Activated CD4-positive, alpha-beta T cell treated with anti-CD3 and anti-CD28 coated beads, Interleukin-2, amount 10 ng/mL, durations not matched to agents 7 days and 5 days (primary cell): ENCODE measurements at regions not wholly inside any gene's neighbourhood (a gene's known extent, or its start where the extent isn't known, plus 50 kb on each side); places are given as distances from the start of the nearest gene placed in this dataset.

ENCODE experiments used
- CTCF ChIA-PET: fragments of 350-600 bp; sonication (Branson Sonifier 250); formaldehyde crosslinking; loops from one replicate; lab custom pipeline; 2021; ENCODE audit warnings: antibody characterized with exemption; lab: Charles Lee
- POLR2A ChIA-PET: fragments of 350-600 bp; sonication (Branson Sonifier 250); formaldehyde crosslinking; loops from one replicate; lab custom pipeline; 2021; ENCODE audit warnings: antibody characterized with exemption; lab: Charles Lee
- DNase-seq: peaks from one replicate; pipeline ENCODE4 v3.0.0-alpha.2; 2020
- H3K27ac Mint-ChIP-seq: one replicate; pipeline ENCODE4 v1.8.0; 2021; ENCODE audit warnings: mild to moderate bottlenecking, moderate library complexity, mixed read lengths
- H3K27me3 Mint-ChIP-seq: one replicate; pipeline ENCODE4 v1.8.0; 2021; ENCODE audit warnings: mixed read lengths
- H3K36me3 Mint-ChIP-seq: one replicate; pipeline ENCODE4 v1.8.0; 2021; ENCODE audit warnings: low read depth, mixed read lengths
- H3K4me1 Mint-ChIP-seq: one replicate; pipeline ENCODE4 v1.8.0; 2021; ENCODE audit warnings: mixed read lengths
- H3K4me3 Mint-ChIP-seq: one replicate; pipeline ENCODE4 v1.8.0; 2021; ENCODE audit warnings: mild to moderate bottlenecking, moderate library complexity, mixed read lengths
- H3K9me3 Mint-ChIP-seq: one replicate; pipeline ENCODE4 v1.8.0; 2021; ENCODE audit warnings: mixed read lengths

DNA sequence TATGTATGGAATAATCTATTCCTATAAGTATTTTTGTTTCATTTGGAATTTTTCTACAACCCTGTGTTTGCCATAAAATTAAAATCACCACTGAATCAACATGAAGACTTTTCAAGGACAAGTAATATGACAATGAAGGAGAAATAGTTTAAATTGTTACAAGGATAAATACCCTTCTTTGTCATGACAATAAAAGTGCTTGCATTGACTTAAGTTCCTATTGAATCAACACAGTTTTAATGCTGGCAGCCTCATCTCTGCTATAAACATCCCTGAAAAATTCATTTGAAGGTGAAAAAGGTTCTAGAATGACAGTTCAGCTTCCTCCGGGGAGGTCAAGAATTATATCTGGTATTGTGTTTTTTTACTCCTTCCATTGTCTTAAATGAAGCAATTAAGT, 1105.1 kb upstream of the CDH9 start:
- Mint-ChIP-seq H3K9me3 (peaks cover 7% of the 10 kb centered on the region), H3K4me1 (no peaks in the 10 kb centered on the region), H3K4me3 (no peak overlapping the region), H3K27me3 (no peaks in the 10 kb centered on the region), H3K27ac (no peak overlapping the region), H3K36me3 (no peaks in the 10 kb centered on the region)
- ChIA-PET POLR2A (no interaction called here), CTCF (interaction anchor here (0.6 kb wide), 1 partner anchor 13 kb away, joined by 5 read pairs; no protein-coding TSS in a partner anchor)
- no peak for DNase-seq

DNA sequence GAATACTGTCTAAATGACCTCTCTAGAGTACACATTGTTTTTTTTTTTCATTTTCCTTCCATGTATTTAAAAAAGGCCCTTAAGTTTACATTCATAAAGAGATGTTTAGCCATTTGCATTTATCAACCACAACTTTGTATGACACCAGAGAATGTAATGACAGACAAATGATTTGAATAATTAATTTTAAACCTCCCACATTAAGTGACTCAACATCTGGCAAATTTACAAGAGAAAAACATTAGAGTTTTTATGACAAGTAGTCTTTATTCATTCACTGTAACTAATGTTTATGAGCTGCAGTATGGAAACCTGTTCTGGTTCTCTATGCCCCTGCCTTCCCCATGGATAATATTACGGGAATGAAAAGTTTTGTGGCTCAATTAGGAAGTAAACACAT, 1093.8 kb upstream of the CDH9 start:
- Mint-ChIP-seq H3K27ac (no peak overlapping the region), H3K4me1 (no peaks in the 10 kb centered on the region), H3K36me3 (no peaks in the 10 kb centered on the region), H3K4me3 (no peak overlapping the region), H3K27me3 (no peaks in the 10 kb centered on the region), H3K9me3 (peaks cover 21% of the 10 kb centered on the region)
- ChIA-PET CTCF (no interaction called here), POLR2A (no interaction called here)
- DNase-seq = no peak

DNA sequence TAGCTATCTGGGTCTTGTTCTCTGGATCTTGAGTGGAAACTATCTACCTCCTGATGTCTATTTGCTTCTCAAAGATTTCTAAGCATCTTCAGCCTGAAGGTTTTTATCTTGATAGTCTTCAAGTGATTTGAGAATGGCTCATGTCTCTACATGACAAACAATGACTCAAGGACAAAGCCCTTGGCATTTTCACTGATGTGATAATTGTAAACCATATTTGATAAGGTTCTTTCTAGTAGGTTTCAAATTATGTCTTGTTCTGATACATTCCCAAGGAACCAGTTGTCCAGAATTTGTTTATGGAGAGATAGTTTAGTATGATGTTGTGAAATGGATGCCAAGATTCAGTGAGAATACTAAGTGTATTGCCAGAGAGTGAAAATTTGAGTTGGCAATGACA, 1079.3 kb upstream of the CDH9 start:
- Mint-ChIP-seq H3K27me3 (no peaks in the 10 kb centered on the region), H3K27ac (no peak overlapping the region), H3K9me3 (peaks cover 15% of the 10 kb centered on the region), H3K4me1 (no peaks in the 10 kb centered on the region), H3K4me3 (no peak overlapping the region), H3K36me3 (no peaks in the 10 kb centered on the region)
- ChIA-PET CTCF (no interaction called here), POLR2A (no interaction called here)
- no peak for DNase-seq

DNA sequence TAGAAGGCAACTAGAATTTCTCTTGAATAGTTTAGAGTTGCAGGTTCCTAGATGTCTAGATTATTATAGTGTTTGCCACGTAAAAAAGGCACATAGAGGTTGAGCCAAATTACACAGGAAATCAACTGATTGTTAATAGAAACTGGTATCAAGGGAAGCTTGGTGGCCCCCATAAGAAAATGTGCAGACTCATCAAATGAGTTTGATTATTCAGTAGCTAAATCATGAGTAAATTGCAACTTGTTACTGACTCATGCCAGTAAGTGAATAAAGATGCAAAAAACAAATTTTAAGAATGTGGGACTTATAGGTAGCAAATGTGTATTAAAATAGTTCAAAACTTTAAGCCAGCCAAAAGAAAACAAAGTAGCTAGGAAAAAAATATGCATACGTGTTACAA, 1078.9 kb upstream of the CDH9 start:
- CTCF ChIA-PET = no interaction called here
- Mint-ChIP-seq H3K9me3 (peaks cover 14% of the 10 kb centered on the region), H3K27ac (no peak overlapping the region), H3K27me3 (no peaks in the 10 kb centered on the region), H3K4me1 (no peaks in the 10 kb centered on the region), H3K4me3 (no peak overlapping the region), H3K36me3 (no peaks in the 10 kb centered on the region)
- no peak for DNase-seq
- POLR2A ChIA-PET = no interaction called here

DNA sequence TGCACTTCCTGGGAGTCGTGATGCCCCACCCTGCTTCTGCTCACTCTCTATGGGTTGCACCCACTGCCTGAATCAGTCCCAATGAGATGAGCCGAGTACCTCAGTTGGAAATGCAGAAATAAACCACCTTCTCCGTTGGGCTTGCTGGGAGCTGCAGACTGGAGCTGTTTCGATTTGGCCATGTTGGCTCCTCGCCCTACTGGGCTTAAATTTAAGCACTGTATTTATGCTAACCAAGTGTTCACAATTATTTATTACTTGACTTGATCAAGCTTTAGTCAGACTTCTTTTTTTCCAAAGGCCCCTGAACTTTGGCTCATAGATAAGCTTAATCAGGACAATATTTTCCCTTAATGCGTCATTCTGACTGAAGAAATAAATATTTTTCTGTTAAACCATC, 1072.4 kb upstream of the CDH9 start:
- Mint-ChIP-seq H3K4me1 (no peaks in the 10 kb centered on the region), H3K36me3 (no peaks in the 10 kb centered on the region), H3K4me3 (no peak overlapping the region), H3K27ac (no peak overlapping the region), H3K27me3 (no peaks in the 10 kb centered on the region), H3K9me3 (peaks cover 16% of the 10 kb centered on the region)
- POLR2A ChIA-PET = no interaction called here
- no peak for DNase-seq
- CTCF ChIA-PET = no interaction called here

DNA sequence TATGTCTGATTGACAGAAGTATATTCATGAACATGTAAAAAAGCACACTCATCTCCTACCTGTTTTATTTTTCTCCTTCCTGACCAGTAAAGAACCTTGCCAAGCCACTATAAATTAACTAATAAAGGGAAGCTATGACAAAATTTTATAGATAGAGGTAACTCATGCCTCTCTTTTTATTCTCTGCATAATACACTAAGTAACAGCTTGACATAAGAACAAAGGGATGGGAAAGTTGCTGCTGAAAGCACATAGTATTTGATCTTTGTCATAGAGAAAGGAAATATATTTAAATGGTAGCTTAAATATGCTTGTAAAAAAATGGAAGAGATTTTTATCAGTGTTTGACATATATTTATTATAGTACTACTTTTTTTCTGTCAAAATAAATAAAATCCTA, 1065.7 kb upstream of the CDH9 start:
- no peak for DNase-seq
- Mint-ChIP-seq H3K27ac (no peak overlapping the region), H3K9me3 (peaks cover 6% of the 10 kb centered on the region), H3K36me3 (no peaks in the 10 kb centered on the region), H3K4me3 (no peak overlapping the region), H3K27me3 (no peaks in the 10 kb centered on the region), H3K4me1 (no peaks in the 10 kb centered on the region)
- CTCF ChIA-PET = no interaction called here
- POLR2A ChIA-PET = no interaction called here

DNA sequence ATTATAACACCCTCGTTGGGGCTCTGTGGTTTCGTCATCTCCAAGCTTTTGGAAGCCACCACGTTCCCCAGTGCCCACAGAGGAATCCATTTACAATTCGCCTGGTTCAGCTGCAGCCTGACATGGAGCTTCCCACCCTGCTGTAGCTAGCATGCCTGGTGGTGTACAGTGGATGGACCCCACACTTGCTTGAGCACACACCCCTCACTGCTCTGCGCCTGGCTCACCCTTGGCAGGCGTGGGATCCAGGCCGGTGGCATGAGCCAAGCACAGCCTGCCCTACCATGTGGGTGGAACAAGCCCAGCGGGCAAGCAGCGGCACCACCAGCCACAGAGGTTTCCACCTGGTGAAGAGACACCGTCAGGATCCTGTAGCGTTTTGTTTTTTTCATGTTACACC, 1045.7 kb upstream of the CDH9 start:
- Mint-ChIP-seq H3K36me3 (no peaks in the 10 kb centered on the region), H3K4me3 (no peak overlapping the region)

DNA sequence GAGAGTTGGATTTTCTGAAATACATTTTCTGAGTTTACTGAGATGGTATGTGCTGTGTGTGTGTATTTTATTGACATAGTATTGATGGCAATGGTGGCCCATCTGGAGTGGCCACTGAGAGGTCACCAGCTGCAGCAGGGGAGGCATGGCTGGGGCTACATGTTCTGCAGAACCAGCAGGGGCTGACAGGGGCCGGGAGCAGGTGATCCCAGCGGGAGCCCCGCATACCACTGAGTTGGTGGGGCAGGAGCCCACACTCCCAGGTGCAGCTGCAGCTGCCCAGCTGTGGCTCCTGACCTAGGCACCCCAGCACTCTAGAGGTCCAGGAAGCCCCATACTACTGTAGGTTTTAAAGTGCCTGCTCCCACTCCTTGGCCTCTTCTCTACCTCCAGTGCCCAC, 1044.2 kb upstream of the CDH9 start:
- no peak for DNase-seq
- CTCF ChIA-PET = no interaction called here
- Mint-ChIP-seq H3K27me3 (no peaks in the 10 kb centered on the region), H3K27ac (no peak overlapping the region), H3K9me3 (peaks cover 20% of the 10 kb centered on the region), H3K4me1 (no peaks in the 10 kb centered on the region), H3K36me3 (no peaks in the 10 kb centered on the region), H3K4me3 (no peak overlapping the region)
- POLR2A ChIA-PET = no interaction called here

More for the DNA sequence above, 1045.7 kb upstream of the CDH9 start:
- Mint-ChIP-seq H3K4me1 (no peaks in the 10 kb centered on the region), H3K9me3 (peaks cover 23% of the 10 kb centered on the region), H3K27ac (no peak overlapping the region), H3K27me3 (no peaks in the 10 kb centered on the region)
- DNase-seq = no peak
- ChIA-PET CTCF (no interaction called here), POLR2A (no interaction called here)

DNA sequence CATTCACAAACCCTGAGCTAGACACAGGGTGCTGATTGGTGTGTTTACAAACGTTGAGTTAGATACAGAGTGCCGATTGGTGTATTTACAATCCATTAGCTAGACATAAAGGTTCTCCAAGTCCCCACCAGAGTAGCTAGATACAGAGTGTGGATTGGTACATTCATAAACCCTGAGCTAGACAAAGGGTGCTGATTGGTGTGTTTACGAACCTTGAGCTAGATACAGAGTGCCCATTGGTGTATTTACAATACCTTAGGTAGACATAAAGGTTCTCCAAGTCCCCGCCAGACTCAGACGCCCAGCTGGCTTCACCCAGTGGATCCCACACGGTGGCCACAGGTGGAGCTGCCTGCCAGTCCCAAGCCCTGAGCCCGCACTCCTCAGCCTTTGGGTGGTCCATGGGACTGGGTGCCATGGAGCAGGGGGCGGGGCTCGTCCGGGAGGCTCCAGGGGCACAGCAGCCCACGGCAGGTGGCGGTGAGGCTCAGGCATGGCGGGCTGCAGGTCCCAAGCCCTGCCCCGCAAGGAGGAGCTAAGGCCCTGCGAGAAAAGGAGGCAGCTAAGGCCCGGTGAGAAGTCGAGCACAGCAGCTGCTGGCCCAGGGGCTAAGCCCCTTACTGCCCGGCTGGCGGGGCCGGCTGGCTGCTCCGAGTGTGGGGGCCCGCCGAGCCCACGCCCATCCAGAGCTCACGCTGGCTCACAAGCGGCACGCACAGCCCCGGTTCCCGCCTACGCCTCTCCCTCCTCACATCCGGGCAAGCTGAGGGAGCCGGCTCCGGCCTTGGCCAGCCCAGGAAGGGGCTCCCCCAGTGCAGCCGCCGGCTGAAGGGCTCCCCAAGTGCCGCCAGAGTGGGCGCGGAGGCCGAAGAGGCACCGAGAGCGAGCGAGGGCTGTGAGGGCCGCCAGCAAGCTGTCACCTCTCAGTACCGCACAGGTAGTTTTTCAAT, 1039.2 kb upstream of the CDH9 start:
- CTCF ChIA-PET = no interaction called here
- POLR2A ChIA-PET = no interaction called here
- peaks cover 14% of the 10 kb centered on the region for H3K9me3 Mint-ChIP-seq
- DNase-seq = no peak
- H3K36me3 Mint-ChIP-seq = no peaks in the 10 kb centered on the region
- no peaks in the 10 kb centered on the region for H3K4me1 Mint-ChIP-seq
- no peak overlapping the region for H3K4me3 Mint-ChIP-seq
- H3K27me3 Mint-ChIP-seq = no peaks in the 10 kb centered on the region
- no peak overlapping the region for H3K27ac Mint-ChIP-seq

DNA sequence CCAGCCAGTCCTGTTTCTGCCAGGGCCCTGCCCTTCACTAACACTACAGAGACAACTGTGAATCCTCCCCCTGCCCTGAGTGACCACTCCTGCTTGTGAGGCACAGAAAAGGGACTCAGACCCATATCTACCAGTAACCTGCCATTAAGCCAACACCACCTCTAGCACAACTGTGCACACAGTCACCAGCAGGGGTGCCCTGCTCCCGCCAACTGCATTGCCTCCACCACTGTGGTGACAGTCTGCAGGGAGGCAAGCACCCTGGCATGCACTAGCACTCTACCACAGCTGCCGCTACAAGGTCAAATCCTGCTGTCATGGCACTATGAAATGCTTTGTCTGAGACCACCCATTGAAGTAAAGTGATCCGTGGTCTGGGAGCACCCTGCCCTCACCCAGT, 1028.5 kb upstream of the CDH9 start:
- ChIA-PET CTCF (no interaction called here), POLR2A (no interaction called here)
- Mint-ChIP-seq H3K4me1 (no peaks in the 10 kb centered on the region), H3K36me3 (no peaks in the 10 kb centered on the region), H3K9me3 (peaks cover 6% of the 10 kb centered on the region), H3K4me3 (no peak overlapping the region), H3K27me3 (no peaks in the 10 kb centered on the region), H3K27ac (no peak overlapping the region)
- no peak for DNase-seq

DNA sequence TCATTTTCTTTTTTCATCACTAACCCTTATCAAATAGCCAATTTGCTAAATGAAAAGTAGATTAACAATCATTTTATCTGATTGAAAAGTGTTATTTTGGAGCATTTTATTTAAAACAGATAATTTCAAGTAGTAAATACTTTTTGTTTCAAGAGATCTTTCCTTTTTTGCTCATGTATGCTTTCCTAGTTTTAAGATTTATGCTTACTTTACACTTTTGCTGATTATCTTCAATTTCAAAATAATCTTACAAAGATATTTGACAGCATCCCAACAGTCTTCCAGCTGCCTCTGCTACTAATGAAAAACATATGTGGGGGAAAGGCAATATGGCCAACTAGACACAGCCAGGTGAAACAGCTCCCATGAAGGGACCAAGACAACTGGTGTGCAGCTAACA, 1027.3 kb upstream of the CDH9 start:
- Mint-ChIP-seq H3K27me3 (no peaks in the 10 kb centered on the region), H3K4me3 (no peak overlapping the region), H3K4me1 (no peaks in the 10 kb centered on the region), H3K36me3 (no peaks in the 10 kb centered on the region), H3K9me3 (peaks cover 5% of the 10 kb centered on the region), H3K27ac (no peak overlapping the region)
- CTCF ChIA-PET = no interaction called here
- POLR2A ChIA-PET = no interaction called here
- DNase-seq = no peak

DNA sequence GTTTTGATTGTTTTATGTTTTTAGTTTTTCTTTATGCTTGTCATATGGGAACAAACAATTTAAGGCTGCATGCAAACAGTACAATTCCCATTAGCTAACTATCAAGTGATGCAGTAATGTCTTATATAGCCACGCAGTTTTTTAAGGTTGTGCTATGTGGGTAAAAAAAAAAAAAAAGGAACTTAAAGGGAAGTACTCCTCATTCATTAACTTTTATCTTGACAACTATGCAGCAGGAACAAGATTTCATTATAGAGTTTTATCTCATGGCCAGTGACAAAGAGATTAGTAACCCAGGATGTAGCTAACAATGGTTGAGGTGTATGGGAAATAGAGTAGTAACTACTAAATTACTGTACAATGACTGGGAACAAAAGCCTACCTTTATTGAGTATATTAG, 1008.2 kb upstream of the CDH9 start:
- CTCF ChIA-PET = no interaction called here
- Mint-ChIP-seq H3K9me3 (peaks cover 14% of the 10 kb centered on the region), H3K4me3 (no peak overlapping the region), H3K27ac (no peak overlapping the region), H3K27me3 (no peaks in the 10 kb centered on the region), H3K36me3 (no peaks in the 10 kb centered on the region), H3K4me1 (no peaks in the 10 kb centered on the region)
- POLR2A ChIA-PET = no interaction called here
- DNase-seq = no peak

DNA sequence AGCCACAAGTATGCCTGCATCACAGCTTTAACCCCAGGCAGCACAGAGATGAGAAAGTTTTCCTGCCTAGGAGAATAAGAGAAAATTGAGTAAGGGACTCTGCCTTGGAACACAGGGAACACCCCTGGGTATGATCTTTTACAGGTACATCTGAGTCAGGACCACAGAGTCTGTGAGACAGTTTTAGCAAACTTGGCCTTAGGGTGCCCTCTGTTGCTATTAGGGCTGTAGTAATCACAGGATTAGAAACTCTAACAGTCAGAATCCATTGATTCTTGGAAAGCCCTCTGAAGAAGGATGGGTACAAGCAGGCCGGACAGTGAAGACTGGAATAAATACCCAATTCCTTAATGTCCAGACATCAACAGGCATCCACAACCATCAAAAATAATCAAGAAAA, 989.5 kb upstream of the CDH9 start:
- Mint-ChIP-seq H3K4me1 (no peaks in the 10 kb centered on the region), H3K4me3 (no peak overlapping the region), H3K36me3 (no peaks in the 10 kb centered on the region), H3K9me3 (peaks cover 13% of the 10 kb centered on the region), H3K27ac (no peak overlapping the region), H3K27me3 (no peaks in the 10 kb centered on the region)
- ChIA-PET CTCF (no interaction called here), POLR2A (no interaction called here)
- DNase-seq = no peak

DNA sequence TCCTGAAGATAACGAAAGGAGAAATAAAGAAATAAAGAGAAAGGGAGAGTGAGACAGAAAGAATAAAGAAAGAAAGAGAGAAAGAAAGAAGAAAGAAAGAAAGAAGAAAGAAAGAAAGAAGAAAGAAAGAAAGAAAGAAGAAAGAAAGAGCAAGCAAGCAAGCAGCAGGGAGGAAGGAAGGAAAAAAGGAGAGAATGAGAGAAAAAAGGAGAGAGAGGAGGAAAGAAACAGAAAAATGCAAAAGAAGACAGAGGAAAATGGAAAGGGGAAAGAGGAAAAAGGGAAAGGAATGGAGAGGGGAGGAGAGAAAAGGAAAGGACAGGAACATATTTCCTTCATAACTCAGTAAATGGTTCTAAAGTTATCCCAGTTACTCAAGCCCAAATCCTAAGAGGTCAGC, 978.8 kb upstream of the CDH9 start:
- Mint-ChIP-seq H3K27me3 (no peaks in the 10 kb centered on the region), H3K9me3 (peaks cover 15% of the 10 kb centered on the region), H3K4me3 (no peak overlapping the region), H3K36me3 (no peaks in the 10 kb centered on the region), H3K4me1 (no peaks in the 10 kb centered on the region), H3K27ac (no peak overlapping the region)
- POLR2A ChIA-PET = no interaction called here
- CTCF ChIA-PET = no interaction called here
- no peak for DNase-seq
